Adrenal gland (tissue), 9 donors: ENCODE measurements at regions not wholly inside any gene's neighbourhood (a gene's known extent, or its start where the extent isn't known, plus 50 kb on each side); places are given as distances from the start of the nearest gene placed in this dataset.

ENCODE experiments used
- DNase-seq, 7 donors: peaks; one replicate each; pipeline ENCODE4 v3.0.0-alpha.2; 2019 to 2020
- H3K27ac ChIP-seq, 5 donors: fragments of 200-600 bp; sonication (generic) in 4 of 5; 1 replicate in 3 of 5; 2 replicates in 2 of 5; pipeline versions ENCODE4 v1.5.1 to v1.8.0; 2016 to 2020; ENCODE audit warnings: mild to moderate bottlenecking in 1 of 5
- H3K27me3 ChIP-seq: fragments of 200-600 bp; 2 replicates; pipeline ENCODE4 v1.8.0; 2021
- H3K36me3 ChIP-seq, 2 donors: fragments of 200-600 bp; replicated peaks in 1 of 2; 1 replicate in 1 of 2; 2 replicates in 1 of 2; pipeline versions ENCODE4 v1.5.1 to v1.8.0; 2018 to 2022
- H3K4me1 ChIP-seq, 2 donors: fragments of 200-600 bp; replicated peaks in 1 of 2; 1 replicate in 1 of 2; 2 replicates in 1 of 2; pipeline versions ENCODE4 v1.5.1 to v1.8.0; 2018 to 2021
- H3K4me3 ChIP-seq, 4 donors: fragments of 200-600 bp; sonication (generic) in 3 of 4; one replicate each; pipeline ENCODE4 v1.5.1; 2016 to 2018
- H3K9me3 ChIP-seq, 3 donors: fragments of 200-600 bp; sonication (generic) in 1 of 3; replicated peaks in 1 of 3; 1 replicate in 2 of 3; 2 replicates in 1 of 3; pipeline versions ENCODE4 v1.5.1 to v1.8.0; 2016 to 2021
- CTCF ChIP-seq, 6 experiments: fragments of 450-650 bp in 4 of 6; fragments of 200-600 bp in 2 of 6; sonication (generic) in 1 of 6; IDR thresholded peaks; 1 replicate in 5 of 6; 2 replicates in 1 of 6; pipeline versions ENCODE4 v1.5.1 to v1.8.0; 2016 to 2021; ENCODE audit warnings: antibody characterized with exemption in 6 of 6, mild to moderate bottlenecking in 2 of 6, moderate library complexity in 1 of 6
- POLR2A ChIP-seq, 2 donors: fragments of 450-650 bp; IDR thresholded peaks; one replicate each; pipeline ENCODE4 v1.6.1; 2017; ENCODE audit warnings: antibody characterized with exemption in 2 of 2, mild to moderate bottlenecking in 2 of 2, moderate library complexity in 1 of 2
- WGBS, 4 donors: extraction: QIAGEN DNeasy Blood & Tissue Kit in 2 of 4; methylation state at CpG; one replicate each; pipeline versions ENCODE4 v1.1.5 to v1.1.7; 2013 to 2017; 5-methylcytosine and 5-hydroxymethylcytosine counted together
- intact Hi-C, 2 donors: fragments of 100-400 bp; cut with DNase I; formaldehyde crosslinking; loops; one replicate each; pipeline versions ENCODE4 v1.14.1 to v1.15.0; 2022 to 2023
- donor health status: healthy with polysubstance abuse.
- donor health status: Bipolar disorder and iron deficiency.
- donor health status: DM: yes; HTN: yes; CAD: no.
- donor health status: DM: no; HTN: no; CAD: no.
- donor health status: DM: no; HTN: no; CAD: no.

DNA sequence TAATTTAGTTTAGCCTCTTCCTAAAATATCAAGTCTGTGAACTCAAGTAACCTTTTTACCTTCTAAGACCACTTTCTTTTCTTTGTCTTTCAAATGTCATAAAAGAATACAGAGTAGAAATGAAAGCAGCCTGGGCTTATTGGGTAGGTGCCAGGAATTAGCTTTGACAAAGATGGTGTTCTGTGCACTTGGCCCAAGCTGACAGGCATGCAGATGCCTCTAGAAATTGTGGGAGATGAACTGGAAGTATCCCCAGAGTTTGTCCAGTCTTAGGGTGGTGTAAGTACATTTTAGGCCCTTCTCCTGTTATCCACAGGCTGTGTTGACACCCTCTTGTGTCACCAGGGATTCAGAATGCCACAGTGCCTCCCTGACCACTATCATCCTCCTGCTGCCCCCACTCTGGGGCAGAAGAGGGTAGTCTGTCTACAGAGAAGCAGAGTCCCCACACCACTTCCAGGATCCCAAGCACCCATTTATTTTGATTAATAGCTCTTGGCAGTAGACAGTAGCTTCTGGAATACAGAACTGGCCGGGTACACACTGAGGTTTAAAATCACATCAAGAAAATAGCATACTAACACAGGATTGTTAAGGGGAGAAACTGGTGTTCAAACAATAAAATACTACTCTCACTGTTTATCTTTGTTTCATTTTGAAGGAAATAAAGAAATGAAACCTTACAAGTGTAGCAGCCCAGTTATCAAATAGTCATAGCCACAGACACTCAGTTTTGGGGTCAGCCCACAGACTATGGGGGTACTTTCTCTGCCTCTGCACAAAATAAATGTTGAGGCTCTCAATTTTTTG lies 343.2 kb downstream of the KCNRG start:
- 24 to 55% (median 33%) methylated on average over 1 of the region's 1 CpG for WGBS, 4 donors
- H3K36me3 ChIP-seq = no peaks in the 10 kb centered on the region
- H3K27ac ChIP-seq = peak overlapping the region in 4 of 5 donors; percentile 13 to 88 (median 58)
- TF ChIP-seq POLR2A (IDR thresholded peaks at IDR 0.05) (no peak), CTCF (IDR thresholded peaks at IDR 0.05) (no peak)
- intact Hi-C loops = no loop called here
- H3K4me3 ChIP-seq = no peak overlapping the region
- peak in 3 of 7 donors; percentile 13 to 44 (median 29) for DNase-seq
- H3K4me1 ChIP-seq = peaks cover 17 to 20% of the 10 kb centered on the region in 2 donors
- no peaks in the 10 kb centered on the region for H3K9me3 ChIP-seq
- H3K27me3 ChIP-seq = no peaks in the 10 kb centered on the region

GRCh38 chr13:50359041-50359367 lies 343.8 kb downstream of the KCNRG start:
- no peak for TF ChIP-seq CTCF (IDR thresholded peaks at IDR 0.05)
- TF ChIP-seq POLR2A (IDR thresholded peaks at IDR 0.05) = no peak
- Histone ChIP-seq H3K27ac (no peak overlapping the region), H3K27me3 (no peaks in the 10 kb centered on the region), H3K4me3 (no peak overlapping the region), H3K9me3 (no peaks in the 10 kb centered on the region), H3K36me3 (no peaks in the 10 kb centered on the region), H3K4me1 (peaks cover 20 to 22% of the 10 kb centered on the region in 2 donors)
- intact Hi-C loops = no loop called here
- no peak for DNase-seq
- WGBS, 4 donors = 77 to 90% (median 86%) methylated on average over 3 of the region's 3 CpGs

DNA sequence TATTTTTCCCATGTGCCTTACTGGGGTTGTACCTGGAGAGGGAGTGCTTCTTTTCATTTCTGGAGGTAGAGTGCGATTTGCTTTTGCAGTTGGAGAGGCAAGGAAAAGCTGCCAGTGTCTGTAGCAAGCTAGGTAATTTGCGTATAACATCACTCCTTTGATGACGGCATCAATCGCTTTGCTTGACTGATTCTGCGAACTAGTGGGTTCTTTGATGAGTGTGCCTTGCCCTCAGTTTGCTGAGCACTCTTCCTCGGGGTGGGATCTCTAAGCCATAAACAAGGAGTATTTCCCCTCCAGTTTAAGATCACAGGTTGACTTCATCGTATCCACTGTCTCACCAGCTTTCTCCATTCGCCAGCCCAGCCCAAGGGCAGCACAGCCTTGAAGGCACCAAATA lies 344.5 kb downstream of the KCNRG start:
- DNase-seq = no peak
- Histone ChIP-seq H3K27me3 (no peaks in the 10 kb centered on the region), H3K27ac (no peak overlapping the region), H3K9me3 (no peaks in the 10 kb centered on the region), H3K4me3 (no peak overlapping the region), H3K36me3 (no peaks in the 10 kb centered on the region), H3K4me1 (peaks cover 20 to 28% of the 10 kb centered on the region in 2 donors)
- TF ChIP-seq POLR2A (IDR thresholded peaks at IDR 0.05) = no peak
- TF ChIP-seq CTCF (IDR thresholded peaks at IDR 0.05) = no peak
- WGBS, 4 donors = 81 to 86% (median 83%) methylated on average over 8 of the region's 8 CpGs
- intact Hi-C loops = no loop called here

DNA sequence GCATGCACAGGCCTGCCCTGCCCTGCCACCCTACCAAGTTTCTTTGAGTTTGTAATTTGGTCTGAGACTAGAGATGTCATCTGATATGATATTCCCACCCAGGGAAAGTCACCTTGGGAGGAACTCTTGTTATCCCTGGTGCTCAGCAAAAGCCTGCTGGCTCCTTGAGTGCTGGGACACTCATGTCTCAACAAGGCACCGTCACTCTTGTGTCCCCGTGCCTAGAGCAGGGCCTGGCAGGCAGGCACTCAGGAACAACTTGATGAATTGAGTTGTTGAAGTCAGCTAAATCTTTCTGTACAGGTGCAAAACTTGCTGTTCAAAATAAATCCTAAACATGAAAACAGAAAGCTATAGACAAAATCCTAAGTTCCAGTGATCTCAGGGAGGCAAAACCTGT lies 345.4 kb downstream of the KCNRG start:
- TF ChIP-seq CTCF (IDR thresholded peaks at IDR 0.05) = no peak
- TF ChIP-seq POLR2A (IDR thresholded peaks at IDR 0.05) = no peak
- 96 to 100% (median 99%) methylated on average over 2 of the region's 2 CpGs for WGBS, 4 donors
- intact Hi-C loops = no loop called here
- H3K9me3 ChIP-seq = no peaks in the 10 kb centered on the region
- no peak for DNase-seq
- peaks cover 20 to 28% of the 10 kb centered on the region in 2 donors for H3K4me1 ChIP-seq
- no peaks in the 10 kb centered on the region for H3K36me3 ChIP-seq
- no peaks in the 10 kb centered on the region for H3K27me3 ChIP-seq
- no peak overlapping the region for H3K27ac ChIP-seq
- H3K4me3 ChIP-seq = no peak overlapping the region
